ENCODE measurements at regions not wholly inside any gene's neighbourhood (a gene's known extent, or its start where the extent isn't known, plus 50 kb on each side); places are given as distances from the start of the nearest gene placed in this dataset.

DNA sequence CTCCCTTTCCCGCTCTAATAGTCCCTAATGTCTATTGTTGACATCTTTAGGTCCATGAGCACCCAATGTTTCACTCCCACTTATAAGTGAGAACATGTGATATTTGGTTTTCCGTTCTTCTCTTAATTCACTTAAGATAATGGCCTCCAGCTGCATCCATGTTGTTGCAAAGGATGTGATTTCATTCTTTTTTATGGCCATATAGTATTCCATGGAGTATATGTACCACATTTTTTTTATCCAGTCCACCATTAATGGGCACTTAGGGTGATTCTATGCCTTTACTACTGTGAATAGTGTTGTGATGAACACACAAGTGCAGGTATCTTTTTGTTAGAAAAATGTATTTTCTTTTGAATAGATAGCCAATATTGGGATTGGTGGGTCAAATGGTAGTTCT lies 126.0 kb upstream of the RAB3GAP2 start:
- H3K36me3 ChIP-seq: no peaks in the 10 kb centered on the region
- TF ChIP-seq POLR2A (IDR thresholded peaks at IDR 0.05): no peak
- no peak overlapping the region for H3K27ac ChIP-seq
- no peak overlapping the region for H3K4me3 ChIP-seq (replicated peaks in 1 of 3)
- 89 to 91% methylated on average over 2 of the region's 2 CpGs for WGBS, 2 donors
- intact Hi-C loops (cut with DNase I): no loop called here
- no peaks in the 10 kb centered on the region for H3K27me3 ChIP-seq
- H3K9me3 ChIP-seq: no peaks in the 10 kb centered on the region
- no peaks in the 10 kb centered on the region for H3K4me1 ChIP-seq
- no peak for DNase-seq

DNA sequence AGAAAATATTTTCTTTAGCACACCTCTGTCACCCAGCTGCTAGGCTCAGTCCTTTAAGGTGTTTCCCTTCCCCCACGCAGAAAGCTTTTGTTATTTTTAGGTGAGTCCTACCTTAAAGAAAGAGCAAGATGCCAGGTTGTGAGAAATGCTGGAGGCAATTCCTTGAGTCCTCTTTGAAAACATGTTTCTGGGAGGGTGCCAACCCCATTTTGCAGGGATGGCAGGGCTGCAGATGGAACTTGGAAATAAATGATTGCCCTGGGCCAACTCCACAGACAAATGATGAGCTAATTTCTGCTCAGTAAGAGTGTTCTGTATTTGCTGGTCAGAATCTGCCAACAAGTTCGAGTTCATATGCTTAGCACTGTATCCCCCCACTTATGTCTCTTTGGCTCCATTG lies 119.2 kb upstream of the RAB3GAP2 start:
- TF ChIP-seq, protein P1, sequence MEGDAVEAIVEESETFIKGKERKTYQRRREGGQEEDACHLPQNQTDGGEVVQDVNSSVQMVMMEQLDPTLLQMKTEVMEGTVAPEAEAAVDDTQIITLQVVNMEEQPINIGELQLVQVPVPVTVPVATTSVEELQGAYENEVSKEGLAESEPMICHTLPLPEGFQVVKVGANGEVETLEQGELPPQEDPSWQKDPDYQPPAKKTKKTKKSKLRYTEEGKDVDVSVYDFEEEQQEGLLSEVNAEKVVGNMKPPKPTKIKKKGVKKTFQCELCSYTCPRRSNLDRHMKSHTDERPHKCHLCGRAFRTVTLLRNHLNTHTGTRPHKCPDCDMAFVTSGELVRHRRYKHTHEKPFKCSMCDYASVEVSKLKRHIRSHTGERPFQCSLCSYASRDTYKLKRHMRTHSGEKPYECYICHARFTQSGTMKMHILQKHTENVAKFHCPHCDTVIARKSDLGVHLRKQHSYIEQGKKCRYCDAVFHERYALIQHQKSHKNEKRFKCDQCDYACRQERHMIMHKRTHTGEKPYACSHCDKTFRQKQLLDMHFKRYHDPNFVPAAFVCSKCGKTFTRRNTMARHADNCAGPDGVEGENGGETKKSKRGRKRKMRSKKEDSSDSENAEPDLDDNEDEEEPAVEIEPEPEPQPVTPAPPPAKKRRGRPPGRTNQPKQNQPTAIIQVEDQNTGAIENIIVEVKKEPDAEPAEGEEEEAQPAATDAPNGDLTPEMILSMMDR (IDR thresholded peaks at IDR 0.05): no peak
- TF ChIP-seq POLR2A (IDR thresholded peaks at IDR 0.05): no peak
- Histone ChIP-seq H3K36me3 (no peaks in the 10 kb centered on the region), H3K9me3 (no peaks in the 10 kb centered on the region), H3K27ac (no peak overlapping the region), H3K4me3 (replicated peaks in 1 of 3) (no peak overlapping the region), H3K4me1 (peaks cover 0 to 7% of the 10 kb centered on the region in 2 donors), H3K27me3 (no peaks in the 10 kb centered on the region)
- WGBS, 2 donors: 36 to 58% methylated on average over 2 of the region's 2 CpGs
- intact Hi-C loops (cut with DNase I): no loop called here
- DNase-seq: no peak

DNA sequence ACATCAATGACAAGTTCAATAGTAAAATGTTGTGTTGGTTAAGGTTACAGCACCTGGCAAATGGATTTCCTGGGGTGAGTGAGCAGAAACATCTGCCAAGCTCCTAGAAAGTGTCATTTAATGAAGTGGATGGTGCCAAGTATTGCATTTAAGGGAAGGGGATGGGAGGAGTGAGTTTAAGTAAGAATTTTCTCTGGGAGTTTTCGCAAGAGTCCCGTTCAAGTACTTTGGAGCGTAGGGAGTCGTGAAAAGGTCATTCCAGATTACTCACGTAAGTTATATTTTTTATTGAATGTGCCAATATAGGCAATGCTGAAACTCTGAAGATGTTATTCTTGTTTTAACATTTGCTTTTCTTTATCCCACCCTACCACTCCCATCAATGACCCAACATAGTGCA lies 117.4 kb upstream of the RAB3GAP2 start:
- H3K27me3 ChIP-seq: no peaks in the 10 kb centered on the region
- intact Hi-C loops (cut with DNase I): no loop called here
- DNase-seq: no peak
- peaks cover 0 to 7% of the 10 kb centered on the region in 2 donors for H3K4me1 ChIP-seq
- H3K4me3 ChIP-seq (replicated peaks in 1 of 3): no peak overlapping the region
- H3K9me3 ChIP-seq: no peaks in the 10 kb centered on the region
- no peaks in the 10 kb centered on the region for H3K36me3 ChIP-seq
- 93% methylated on average over 5 of the region's 5 CpGs for WGBS, 2 donors
- no peak overlapping the region for H3K27ac ChIP-seq
- no peak for TF ChIP-seq POLR2A (IDR thresholded peaks at IDR 0.05)
- TF ChIP-seq, protein P1 (IDR thresholded peaks at IDR 0.05): no peak

DNA sequence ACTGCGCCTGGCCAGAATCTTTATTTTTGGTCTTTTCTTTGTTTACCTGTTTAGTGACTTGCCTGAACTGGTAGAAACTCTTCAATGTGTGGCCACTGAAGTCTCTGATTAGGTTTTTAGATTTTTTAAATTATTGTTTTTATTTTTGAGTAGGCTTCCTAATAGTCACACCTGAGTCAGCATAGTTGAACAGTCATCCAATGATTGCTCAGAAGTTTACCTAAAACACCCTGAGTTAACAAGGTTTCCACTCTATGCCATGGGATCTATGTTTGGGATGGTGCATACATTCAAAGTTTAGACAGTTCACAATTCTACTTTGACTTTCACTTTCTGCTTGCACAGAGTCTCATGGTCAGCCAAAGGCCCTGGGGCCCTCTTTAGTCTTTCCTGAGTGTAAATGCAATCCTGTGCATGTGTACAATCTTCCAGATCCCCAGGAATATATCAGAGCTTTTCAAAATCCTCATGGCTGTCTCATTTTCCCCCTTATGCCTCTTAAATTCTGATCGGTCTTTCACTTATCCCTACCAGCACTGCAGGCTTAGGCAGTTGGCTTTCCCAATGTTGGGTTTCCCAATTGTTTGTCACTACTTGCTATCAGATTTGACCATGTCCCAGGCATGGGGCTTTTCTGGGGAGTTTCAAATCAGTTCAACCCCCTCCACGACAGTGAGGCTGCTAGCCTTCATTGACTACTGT lies 114.4 kb upstream of the RAB3GAP2 start:
- no peak overlapping the region for H3K27ac ChIP-seq
- TF ChIP-seq, protein P1 (IDR thresholded peaks at IDR 0.05): no peak
- no peak for TF ChIP-seq POLR2A (IDR thresholded peaks at IDR 0.05)
- intact Hi-C loops (cut with DNase I): no loop called here

DNA sequence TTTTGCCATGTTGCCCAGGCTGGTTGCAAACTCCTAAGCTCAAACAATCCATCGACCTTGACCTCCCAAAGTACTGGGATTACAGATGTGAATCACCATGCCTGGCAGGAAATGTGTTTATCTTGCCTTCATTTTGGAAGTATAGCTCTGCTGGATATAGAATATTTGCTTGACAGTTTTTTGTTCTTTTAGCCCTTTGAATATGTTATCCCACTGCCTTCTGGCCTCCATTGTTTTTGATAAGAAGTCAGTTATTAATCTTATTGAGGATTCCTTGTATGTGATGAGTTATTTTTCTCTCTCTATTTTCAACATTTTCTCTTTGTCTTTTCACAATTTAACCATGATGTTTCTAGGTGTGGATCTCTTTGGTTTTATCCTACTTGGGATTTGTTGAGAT lies 112.9 kb upstream of the RAB3GAP2 start:
- WGBS, 2 donors: 90 to 93% methylated on average over 1 of the region's 1 CpG
- H3K9me3 ChIP-seq: no peaks in the 10 kb centered on the region
- no peak for DNase-seq
- no peak for TF ChIP-seq POLR2A (IDR thresholded peaks at IDR 0.05)
- TF ChIP-seq, protein P1 (IDR thresholded peaks at IDR 0.05): no peak
- H3K4me1 ChIP-seq: no peaks in the 10 kb centered on the region
- no peak overlapping the region for H3K27ac ChIP-seq
- H3K4me3 ChIP-seq (replicated peaks in 1 of 3): no peak overlapping the region
- no peaks in the 10 kb centered on the region for H3K36me3 ChIP-seq
- H3K27me3 ChIP-seq: no peaks in the 10 kb centered on the region
- intact Hi-C loops (cut with DNase I): no loop called here

More for the DNA sequence above, 114.4 kb upstream of the RAB3GAP2 start:
- no peaks in the 10 kb centered on the region for H3K9me3 ChIP-seq
- H3K36me3 ChIP-seq: no peaks in the 10 kb centered on the region
- H3K27me3 ChIP-seq: no peaks in the 10 kb centered on the region
- H3K4me3 ChIP-seq (replicated peaks in 1 of 3): no peak overlapping the region
- H3K4me1 ChIP-seq: peaks cover 0 to 6% of the 10 kb centered on the region in 2 donors
- WGBS, 2 donors: 55 to 57% methylated on average over 3 of the region's 3 CpGs
- no peak for DNase-seq

All from thyroid gland (tissue), 4 donors.